Adrenal gland (tissue), 5 donors: ENCODE measurements at regions not wholly inside any gene's neighbourhood (a gene's known extent, or its start where the extent isn't known, plus 50 kb on each side); places are given as distances from the start of the nearest gene placed in this dataset.
"Not testable (repeated sequence)": the region's sequence is repeated elsewhere in the genome, so short reads cannot be mapped to it uniquely, and the experiment has no call there.

ENCODE experiments used
- CTCF ChIP-seq, 6 experiments: fragments of 450-650 bp in 4 of 6; fragments of 200-600 bp in 2 of 6; sonication (generic) in 1 of 6; IDR thresholded peaks; 1 replicate in 5 of 6; 2 replicates in 1 of 6; pipeline versions ENCODE4 v1.5.1 to v1.8.0; 2016 to 2021; ENCODE audit warnings: antibody characterized with exemption in 6 of 6, mild to moderate bottlenecking in 2 of 6, moderate library complexity in 1 of 6
- POLR2A ChIP-seq, 2 donors: fragments of 450-650 bp; IDR thresholded peaks; one replicate each; pipeline ENCODE4 v1.6.1; 2017; ENCODE audit warnings: antibody characterized with exemption in 2 of 2, mild to moderate bottlenecking in 2 of 2, moderate library complexity in 1 of 2
- donor health status: DM: no; HTN: no; CAD: no.

GRCh38 chr3:150228626-150229025 lies 179.5 kb upstream of the TSC22D2 start:
- TF ChIP-seq CTCF, POLR2A (IDR thresholded peaks at IDR 0.05): not testable (repeated sequence)
